CD8-positive, alpha-beta memory T cell (primary cell): ENCODE measurements at regions not wholly inside any gene's neighbourhood (a gene's known extent, or its start where the extent isn't known, plus 50 kb on each side); places are given as distances from the start of the nearest gene placed in this dataset.
"Not testable (repeated sequence)": the region's sequence is repeated elsewhere in the genome, so short reads cannot be mapped to it uniquely, and the experiment has no call there.

Experiments
- CTCF ChIA-PET: fragments of 350-600 bp; sonication (Branson Sonifier 250); formaldehyde crosslinking; loops from one replicate; lab custom pipeline; 2021; ENCODE audit warnings: antibody characterized with exemption; lab: Charles Lee
- POLR2A ChIA-PET: fragments of 350-600 bp; sonication (Branson Sonifier 250); formaldehyde crosslinking; loops from one replicate; lab custom pipeline; 2021; ENCODE audit warnings: antibody characterized with exemption; lab: Charles Lee
- DNase-seq, 5 donors: peaks; one replicate each; pipeline versions ENCODE4 v3.0.0 to v3.0.0-alpha.2; 2020 to 2022; ENCODE audit warnings: mixed read lengths in 1 of 5
- H3K27ac ChIP-seq: one replicate; pipeline ENCODE4 v1.7.0; 2013; ENCODE audit warnings: low read depth, mild to moderate bottlenecking, low read length, moderate library complexity
- H3K27me3 ChIP-seq: 2 replicates; pipeline ENCODE4 v1.7.0; 2013; ENCODE audit warnings: low read length, mild to moderate bottlenecking; ENCODE audit not compliant: insufficient read depth, poor library complexity, severe bottlenecking
- H3K36me3 ChIP-seq: 2 replicates; pipeline ENCODE4 v1.7.0; 2013; ENCODE audit warnings: mild to moderate bottlenecking, low read length, moderate library complexity; ENCODE audit not compliant: insufficient read depth
- H3K4me1 ChIP-seq: 2 replicates; pipeline ENCODE4 v1.7.0; 2013; ENCODE audit warnings: mild to moderate bottlenecking, low read length, moderate library complexity; ENCODE audit not compliant: insufficient read depth
- H3K4me3 ChIP-seq: 2 replicates; pipeline ENCODE4 v1.7.0; 2013; ENCODE audit warnings: mild to moderate bottlenecking, low read length
- H3K9me3 ChIP-seq: 2 replicates; pipeline ENCODE4 v1.7.0; 2013; ENCODE audit warnings: mild to moderate bottlenecking, low read length
- H3K27ac Mint-ChIP-seq, 8 donors: one replicate each; pipeline ENCODE4 v1.8.0; 2020 to 2021; ENCODE audit warnings: mixed read lengths in 8 of 8, mild to moderate bottlenecking in 6 of 8, inconsistent platforms in 3 of 8, moderate library complexity in 3 of 8
- H3K27me3 Mint-ChIP-seq, 2 donors: one replicate each; pipeline ENCODE4 v1.8.0; 2020 to 2021; ENCODE audit warnings: mixed read lengths in 2 of 2, mild to moderate bottlenecking in 1 of 2, moderate library complexity in 1 of 2
- H3K36me3 Mint-ChIP-seq, 3 donors: one replicate each; pipeline ENCODE4 v1.8.0; 2020 to 2021; ENCODE audit warnings: mixed read lengths in 3 of 3, inconsistent platforms in 1 of 3, mild to moderate bottlenecking in 1 of 3
- H3K4me1 Mint-ChIP-seq, 3 donors: one replicate each; pipeline ENCODE4 v1.8.0; 2020 to 2021; ENCODE audit warnings: mixed read lengths in 3 of 3, inconsistent platforms in 1 of 3, mild to moderate bottlenecking in 1 of 3
- H3K4me3 Mint-ChIP-seq, 7 donors: one replicate each; pipeline ENCODE4 v1.8.0; 2020 to 2021; ENCODE audit warnings: mixed read lengths in 7 of 7, mild to moderate bottlenecking in 6 of 7, moderate library complexity in 4 of 7, inconsistent platforms in 2 of 7
- H3K9me3 Mint-ChIP-seq, 5 donors: one replicate each; pipeline ENCODE4 v1.8.0; 2020 to 2022; ENCODE audit warnings: mixed read lengths in 5 of 5, mild to moderate bottlenecking in 3 of 5, moderate library complexity in 2 of 5, inconsistent platforms in 1 of 5

- DNase-seq: no peak
- Histone ChIP-seq H3K9me3 (no peaks in the 10 kb centered on the region), H3K27ac (no peak overlapping the region), H3K4me1 (no peaks in the 10 kb centered on the region), H3K27me3 (no peaks in the 10 kb centered on the region), H3K36me3 (no peaks in the 10 kb centered on the region), H3K4me3 (no peak overlapping the region)
- H3K36me3 Mint-ChIP-seq: no peaks in the 10 kb centered on the region
- peaks cover 2 to 19% of the 10 kb centered on the region in 2 donors for H3K27me3 Mint-ChIP-seq
- ChIA-PET CTCF (no interaction called here), POLR2A (no interaction called here)
- H3K4me1 Mint-ChIP-seq: no peaks in the 10 kb centered on the region
- no peak overlapping the region for H3K27ac Mint-ChIP-seq
- peaks cover 0 to 9% (median 4%) of the 10 kb centered on the region in 5 donors for H3K9me3 Mint-ChIP-seq
- H3K4me3 Mint-ChIP-seq: no peak overlapping the region
Measured at GRCh38 chr9:90175257-90175656, 467.4 kb downstream of the DIRAS2 start.

GRCh38 chr9:90175865-90176264 is 466.8 kb downstream of the DIRAS2 start:
- Histone ChIP-seq H3K27ac (no peak overlapping the region), H3K27me3 (no peaks in the 10 kb centered on the region), H3K9me3 (no peaks in the 10 kb centered on the region), H3K4me1 (no peaks in the 10 kb centered on the region), H3K4me3 (no peak overlapping the region), H3K36me3 (no peaks in the 10 kb centered on the region)
- Mint-ChIP-seq H3K4me3 (no peak overlapping the region), H3K27me3 (peaks cover 5 to 17% of the 10 kb centered on the region in 2 donors), H3K27ac (no peak overlapping the region), H3K4me1 (no peaks in the 10 kb centered on the region), H3K36me3 (no peaks in the 10 kb centered on the region), H3K9me3 (peaks cover 0 to 7% (median 4%) of the 10 kb centered on the region in 5 donors)
- CTCF ChIA-PET: no interaction called here
- no peak for DNase-seq
- POLR2A ChIA-PET: no interaction called here

GRCh38 chr9:90176901-90177300 is 465.7 kb downstream of the DIRAS2 start:
- no peak overlapping the region for H3K27ac Mint-ChIP-seq
- peaks cover 0 to 4% (median 0%) of the 10 kb centered on the region in 5 donors for H3K9me3 Mint-ChIP-seq
- DNase-seq: no peak
- Histone ChIP-seq H3K36me3 (no peaks in the 10 kb centered on the region), H3K9me3 (no peaks in the 10 kb centered on the region), H3K27me3 (no peaks in the 10 kb centered on the region), H3K27ac (no peak overlapping the region), H3K4me3 (no peak overlapping the region), H3K4me1 (no peaks in the 10 kb centered on the region)
- peaks cover 5 to 9% of the 10 kb centered on the region in 2 donors for H3K27me3 Mint-ChIP-seq
- no peaks in the 10 kb centered on the region for H3K4me1 Mint-ChIP-seq
- POLR2A ChIA-PET: no interaction called here
- no peak overlapping the region for H3K4me3 Mint-ChIP-seq
- CTCF ChIA-PET: no interaction called here
- no peaks in the 10 kb centered on the region for H3K36me3 Mint-ChIP-seq

- Mint-ChIP-seq H3K9me3 (peaks cover 0 to 4% (median 0%) of the 10 kb centered on the region in 5 donors), H3K27ac (no peak overlapping the region), H3K4me1 (no peaks in the 10 kb centered on the region), H3K36me3 (no peaks in the 10 kb centered on the region), H3K27me3 (peaks cover 3 to 7% of the 10 kb centered on the region in 2 donors), H3K4me3 (no peak overlapping the region)
- H3K27me3 ChIP-seq: no peaks in the 10 kb centered on the region
- H3K4me1 ChIP-seq: no peaks in the 10 kb centered on the region
- H3K27ac ChIP-seq: no peak overlapping the region
- H3K36me3 ChIP-seq: no peaks in the 10 kb centered on the region
- no peaks in the 10 kb centered on the region for H3K9me3 ChIP-seq
- no peak overlapping the region for H3K4me3 ChIP-seq
- DNase-seq: no peak
- ChIA-PET CTCF (no interaction called here), POLR2A (no interaction called here)
Measured at GRCh38 chr9:90180381-90180780, 462.2 kb downstream of the DIRAS2 start.

- H3K27ac ChIP-seq: no peak overlapping the region
- no peak for DNase-seq
- Mint-ChIP-seq H3K9me3 (peaks cover 3 to 8% (median 4%) of the 10 kb centered on the region in 5 donors), H3K4me3 (no peak overlapping the region), H3K36me3 (no peaks in the 10 kb centered on the region), H3K27me3 (peaks cover 9 to 38% of the 10 kb centered on the region in 2 donors), H3K27ac (no peak overlapping the region), H3K4me1 (peaks cover 6 to 9% (median 6%) of the 10 kb centered on the region in 3 donors)
- ChIA-PET CTCF (no interaction called here), POLR2A (no interaction called here)
- peaks cover 3% of the 10 kb centered on the region for H3K27me3 ChIP-seq
- no peaks in the 10 kb centered on the region for H3K4me1 ChIP-seq
- no peaks in the 10 kb centered on the region for H3K36me3 ChIP-seq
- H3K9me3 ChIP-seq: no peaks in the 10 kb centered on the region
- no peak overlapping the region for H3K4me3 ChIP-seq
Measured at GRCh38 chr9:90188656-90189055, 454.0 kb downstream of the DIRAS2 start.

GRCh38 chr9:90189306-90189705 is 453.3 kb downstream of the DIRAS2 start:
- Histone ChIP-seq H3K27me3 (peaks cover 3% of the 10 kb centered on the region), H3K36me3 (no peaks in the 10 kb centered on the region), H3K27ac (no peak overlapping the region), H3K9me3 (no peaks in the 10 kb centered on the region), H3K4me3 (no peak overlapping the region), H3K4me1 (no peaks in the 10 kb centered on the region)
- ChIA-PET POLR2A (no interaction called here), CTCF (no interaction called here)
- H3K4me1 Mint-ChIP-seq: peaks cover 6 to 9% (median 6%) of the 10 kb centered on the region in 3 donors
- no peaks in the 10 kb centered on the region for H3K36me3 Mint-ChIP-seq
- no peak overlapping the region for H3K27ac Mint-ChIP-seq
- DNase-seq: no peak
- peaks cover 13 to 38% of the 10 kb centered on the region in 2 donors for H3K27me3 Mint-ChIP-seq
- H3K9me3 Mint-ChIP-seq: peaks cover 3 to 8% (median 4%) of the 10 kb centered on the region in 5 donors
- no peak overlapping the region for H3K4me3 Mint-ChIP-seq

- H3K36me3 ChIP-seq, POLR2A ChIA-PET, H3K4me1 ChIP-seq, H3K9me3 Mint-ChIP-seq, H3K4me3 ChIP-seq, H3K27ac ChIP-seq, H3K4me1 Mint-ChIP-seq, H3K27me3 ChIP-seq, H3K36me3 Mint-ChIP-seq, H3K9me3 ChIP-seq: not testable (repeated sequence)
- peak overlapping the region in 1 of 8 donors; percentile 35 for H3K27ac Mint-ChIP-seq
- peaks cover 15 to 26% of the 10 kb centered on the region in 2 donors for H3K27me3 Mint-ChIP-seq
- CTCF ChIA-PET: interaction anchor here (0.9 kb wide), 1 partner anchor 50 kb away, joined by 3 read pairs; no protein-coding TSS in a partner anchor
- peak overlapping the region in 1 of 7 donors; percentile 27 for H3K4me3 Mint-ChIP-seq
- peak in 3 of 5 donors; percentile 18 to 62 (median 60) for DNase-seq
Measured at GRCh38 chr9:90192465-90192864, 450.2 kb downstream of the DIRAS2 start.

- ChIA-PET POLR2A (no interaction called here), CTCF (no interaction called here)
- H3K27ac Mint-ChIP-seq: no peak overlapping the region
- H3K36me3 ChIP-seq: no peaks in the 10 kb centered on the region
- no peak overlapping the region for H3K27ac ChIP-seq
- no peak for DNase-seq
- H3K27me3 ChIP-seq: no peaks in the 10 kb centered on the region
- peaks cover 12 to 13% of the 10 kb centered on the region in 2 donors for H3K27me3 Mint-ChIP-seq
- H3K9me3 ChIP-seq: no peaks in the 10 kb centered on the region
- peaks cover 6 to 12% (median 10%) of the 10 kb centered on the region in 5 donors for H3K9me3 Mint-ChIP-seq
- no peaks in the 10 kb centered on the region for H3K4me1 ChIP-seq
- no peak overlapping the region for H3K4me3 ChIP-seq
- H3K36me3 Mint-ChIP-seq: peaks cover 0 to 1% (median 0%) of the 10 kb centered on the region in 3 donors
- no peaks in the 10 kb centered on the region for H3K4me1 Mint-ChIP-seq
- no peak overlapping the region for H3K4me3 Mint-ChIP-seq
Measured at GRCh38 chr9:90198956-90199355, 443.7 kb downstream of the DIRAS2 start.
